Subcutaneous abdominal adipose tissue (tissue), 5 donors: ENCODE measurements at regions not wholly inside any gene's neighbourhood (a gene's known extent, or its start where the extent isn't known, plus 50 kb on each side); places are given as distances from the start of the nearest gene placed in this dataset.

Source experiments
- H3K27ac ChIP-seq: one replicate; pipeline ENCODE4 v1.7.0; 2013; ENCODE audit warnings: low read depth, mild to moderate bottlenecking, inconsistent platforms, low read length, moderate library complexity
- H3K27me3 ChIP-seq, 5 donors: one replicate each; pipeline ENCODE4 v1.7.0; 2013; ENCODE audit warnings: low read length in 5 of 5, inconsistent platforms in 1 of 5; ENCODE audit not compliant: control insufficient read depth in 5 of 5, insufficient read depth in 4 of 5
- H3K36me3 ChIP-seq, 5 donors: one replicate each; pipeline ENCODE4 v1.7.0; 2013; ENCODE audit warnings: low read length in 5 of 5; ENCODE audit not compliant: control insufficient read depth in 5 of 5, insufficient read depth in 5 of 5
- H3K4me1 ChIP-seq, 5 donors: one replicate each; pipeline ENCODE4 v1.7.0; 2013; ENCODE audit warnings: low read length in 5 of 5, mild to moderate bottlenecking in 3 of 5, moderate library complexity in 1 of 5; ENCODE audit not compliant: control insufficient read depth in 5 of 5, insufficient read depth in 5 of 5
- H3K4me3 ChIP-seq, 5 donors: one replicate each; pipeline ENCODE4 v1.7.0; 2013; ENCODE audit warnings: low read length in 5 of 5, low read depth in 1 of 5
- H3K9ac ChIP-seq, 5 donors: one replicate each; pipeline ENCODE4 v1.7.0; 2013; ENCODE audit warnings: low read length in 5 of 5, mild to moderate bottlenecking in 4 of 5, moderate library complexity in 3 of 5
- H3K9me3 ChIP-seq, 5 donors: one replicate each; pipeline ENCODE4 v1.7.0; 2013; ENCODE audit warnings: low read length in 5 of 5; ENCODE audit not compliant: control insufficient read depth in 5 of 5
- donor health status: healthy.
- donor health status: healthy.
- donor health status: healthy.
- donor health status: healthy.
- donor health status: healthy.

DNA sequence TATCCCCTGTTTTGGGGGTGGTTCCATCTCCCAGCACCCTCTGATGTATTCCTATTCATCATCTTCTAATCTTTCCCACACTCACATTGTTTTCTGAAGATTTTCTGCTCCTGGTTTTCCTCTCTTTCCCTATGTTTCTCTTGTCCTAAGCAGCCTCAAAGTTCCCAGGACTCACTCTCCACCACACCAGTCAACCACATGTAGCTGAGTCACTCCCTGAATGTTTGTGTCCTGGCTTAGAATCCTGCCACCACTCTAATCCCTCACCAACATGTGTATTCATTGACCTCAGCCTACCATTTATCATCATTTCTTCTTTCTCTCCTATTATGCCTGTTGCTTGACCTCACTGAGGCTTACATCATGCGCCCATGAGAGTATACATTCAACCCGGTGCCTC, 282.4 kb upstream of the ADAMTS16 start:
- Histone ChIP-seq H3K4me3 (no peak overlapping the region), H3K36me3 (no peaks in the 10 kb centered on the region), H3K9ac (no peak overlapping the region), H3K9me3 (no peaks in the 10 kb centered on the region), H3K27ac (no peak overlapping the region), H3K27me3 (peaks cover 0 to 3% (median 0%) of the 10 kb centered on the region in 5 donors), H3K4me1 (no peaks in the 10 kb centered on the region)

DNA sequence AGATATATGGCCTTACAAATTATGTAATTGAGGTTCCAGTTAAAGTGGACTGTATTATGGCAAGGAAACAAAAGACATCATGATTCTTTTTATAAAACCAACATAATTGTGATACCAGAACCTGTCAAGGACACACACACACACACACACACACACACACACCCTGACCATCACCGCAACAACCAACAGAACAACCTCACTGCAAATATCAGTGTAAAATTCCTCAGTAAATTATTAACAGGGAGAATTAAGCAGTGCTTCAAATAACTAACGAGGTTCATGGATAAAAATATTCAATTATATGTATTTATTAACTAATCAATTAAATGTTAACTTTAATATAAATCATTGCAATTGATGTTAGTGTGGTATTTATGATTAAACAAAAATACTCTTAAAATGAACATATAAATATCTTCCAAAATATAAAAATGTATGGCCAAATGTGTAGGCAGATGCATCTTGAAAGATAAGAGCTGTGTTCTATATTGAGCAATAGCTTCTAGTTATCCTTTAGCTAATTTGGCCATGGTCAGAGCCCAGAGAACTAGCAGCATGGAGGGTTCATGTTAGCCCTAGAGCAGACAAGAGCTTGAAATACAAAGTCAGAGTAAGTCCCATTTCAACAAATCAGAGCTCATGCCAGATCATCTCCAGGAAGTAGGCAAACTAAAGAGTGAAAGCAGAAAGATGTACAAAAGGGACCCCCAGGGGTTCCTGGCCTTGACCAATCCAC, 280.5 kb upstream of the ADAMTS16 start:
- H3K4me1 ChIP-seq: no peaks in the 10 kb centered on the region
- H3K27ac ChIP-seq: no peak overlapping the region
- H3K9me3 ChIP-seq: no peaks in the 10 kb centered on the region
- H3K4me3 ChIP-seq: no peak overlapping the region
- H3K27me3 ChIP-seq: peaks cover 0 to 3% (median 0%) of the 10 kb centered on the region in 5 donors
- no peaks in the 10 kb centered on the region for H3K36me3 ChIP-seq
- no peak overlapping the region for H3K9ac ChIP-seq

DNA sequence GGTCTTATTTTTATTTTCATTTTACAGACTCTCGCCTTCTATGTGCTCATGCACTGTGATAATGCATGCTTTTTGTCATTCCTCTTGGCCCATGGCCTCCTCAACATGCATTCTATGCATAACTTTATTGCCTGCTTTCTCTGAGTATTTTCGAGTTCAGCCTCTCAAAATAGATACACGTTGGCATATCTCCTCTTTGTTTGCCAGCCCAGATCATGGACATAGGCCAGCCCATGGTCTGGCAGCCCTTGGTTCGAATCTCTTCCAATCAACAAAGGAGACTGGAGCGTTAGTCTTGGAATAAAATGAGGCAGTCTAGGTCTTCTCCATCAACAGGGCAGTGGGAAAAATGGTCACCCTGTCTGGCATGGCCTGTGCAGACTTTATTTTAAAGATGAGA, 279.5 kb upstream of the ADAMTS16 start:
- Histone ChIP-seq H3K9me3 (no peaks in the 10 kb centered on the region), H3K4me3 (no peak overlapping the region), H3K27me3 (peaks cover 0 to 3% (median 0%) of the 10 kb centered on the region in 5 donors), H3K27ac (no peak overlapping the region), H3K9ac (no peak overlapping the region), H3K4me1 (no peaks in the 10 kb centered on the region), H3K36me3 (no peaks in the 10 kb centered on the region)

DNA sequence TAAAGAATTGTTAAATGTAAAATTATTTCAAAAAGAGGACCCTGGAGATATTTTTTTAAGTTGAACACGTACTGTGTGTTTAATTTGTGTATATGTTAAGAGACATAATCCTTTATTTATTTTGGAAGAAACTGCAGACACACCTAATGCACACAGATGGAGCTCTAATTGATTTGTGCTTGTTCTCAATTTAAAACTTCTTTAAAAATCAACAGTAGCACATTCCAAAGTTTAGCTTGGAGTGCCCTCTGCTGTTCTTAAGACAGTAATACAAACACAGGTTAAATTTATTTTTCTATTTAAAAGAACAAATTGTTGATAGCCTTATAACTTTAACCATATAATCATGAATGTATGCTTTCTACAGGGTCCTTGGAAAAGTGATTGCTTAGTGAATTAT, 277.6 kb upstream of the ADAMTS16 start:
- Histone ChIP-seq H3K4me3 (no peak overlapping the region), H3K4me1 (no peaks in the 10 kb centered on the region), H3K27ac (no peak overlapping the region), H3K27me3 (no peaks in the 10 kb centered on the region), H3K9ac (no peak overlapping the region), H3K36me3 (no peaks in the 10 kb centered on the region), H3K9me3 (peaks cover 0 to 4% (median 0%) of the 10 kb centered on the region in 5 donors)

DNA sequence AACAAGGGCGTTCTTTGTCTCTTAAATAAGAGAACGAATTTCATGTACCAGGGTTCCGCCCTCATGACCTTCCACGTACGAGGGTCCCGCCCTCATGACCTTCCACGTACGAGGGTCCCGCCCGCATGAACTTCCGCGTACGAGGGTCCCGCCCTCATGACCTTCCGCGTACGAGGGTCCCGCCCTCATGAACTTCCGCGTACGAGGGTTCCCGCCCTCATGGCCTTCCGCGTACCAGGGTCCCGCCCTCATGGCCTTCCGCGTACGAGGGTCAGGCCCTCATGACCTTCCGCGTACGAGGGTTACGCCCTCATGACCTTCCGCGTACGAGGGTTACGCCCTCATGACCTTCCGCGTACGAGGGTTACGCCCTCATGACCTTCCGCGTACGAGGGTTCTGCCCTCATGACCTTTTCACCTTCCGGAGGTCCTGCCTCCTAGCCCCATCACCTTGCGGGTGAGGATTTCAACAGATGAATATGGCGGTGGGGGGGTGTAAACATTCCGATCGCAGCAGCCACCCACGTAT, 273.9 kb upstream of the ADAMTS16 start:
- Histone ChIP-seq H3K9ac (no peak overlapping the region), H3K27me3 (no peaks in the 10 kb centered on the region), H3K9me3 (peaks cover 0 to 4% (median 0%) of the 10 kb centered on the region in 5 donors), H3K4me3 (no peak overlapping the region), H3K36me3 (no peaks in the 10 kb centered on the region), H3K27ac (no peak overlapping the region), H3K4me1 (no peaks in the 10 kb centered on the region)

DNA sequence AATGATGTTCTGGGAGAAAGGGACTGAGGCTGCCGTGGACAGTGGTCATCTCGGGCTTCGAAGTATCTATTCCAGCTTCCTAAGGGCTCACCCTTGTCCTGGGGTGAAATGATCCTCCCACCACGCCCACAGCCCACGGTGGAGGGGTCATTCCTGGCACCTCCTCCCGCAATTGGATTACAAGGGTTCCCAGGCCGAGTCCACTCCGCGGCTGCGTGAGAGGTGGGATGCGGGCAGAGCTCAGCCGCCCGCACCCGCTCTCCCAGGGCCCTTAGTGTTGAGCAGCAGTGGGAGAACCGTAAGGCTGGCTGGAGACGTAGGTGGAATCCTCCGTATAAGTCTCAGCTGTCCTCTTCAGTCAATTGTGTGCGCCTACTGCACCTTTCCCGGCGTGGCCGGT, 273.3 kb upstream of the ADAMTS16 start:
- Histone ChIP-seq H3K27me3 (no peaks in the 10 kb centered on the region), H3K4me1 (no peaks in the 10 kb centered on the region), H3K27ac (no peak overlapping the region), H3K9me3 (peaks cover 0 to 4% (median 0%) of the 10 kb centered on the region in 5 donors), H3K9ac (no peak overlapping the region), H3K36me3 (no peaks in the 10 kb centered on the region), H3K4me3 (no peak overlapping the region)

DNA sequence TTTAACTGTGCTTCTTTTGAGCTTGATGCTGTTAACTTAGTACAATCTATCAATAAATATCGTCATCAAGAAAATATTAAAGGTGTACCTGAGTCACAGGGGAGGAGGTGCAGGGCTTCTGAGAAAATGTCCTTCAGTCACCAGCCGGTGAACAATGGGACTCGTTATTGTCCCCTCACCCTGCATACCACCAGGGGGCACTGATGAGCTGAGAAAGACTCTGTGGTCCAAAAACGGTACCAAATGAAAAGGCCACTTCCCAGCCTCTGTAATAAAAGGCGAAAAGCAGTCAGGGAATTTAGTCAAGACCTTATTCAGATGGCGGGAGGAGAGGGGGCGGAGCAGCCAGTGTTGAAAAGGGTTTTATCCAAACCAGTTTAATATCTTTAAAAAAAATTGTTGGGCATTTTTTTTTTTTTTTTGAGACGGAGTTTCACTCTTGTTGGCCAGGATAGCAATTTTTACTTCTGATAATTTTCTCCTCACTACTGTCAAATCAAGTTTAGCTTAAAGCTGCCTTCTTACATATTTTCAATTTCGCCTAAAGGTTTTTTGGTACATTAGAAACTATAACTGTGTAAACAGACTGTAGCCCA, 271.9 kb upstream of the ADAMTS16 start:
- Histone ChIP-seq H3K27ac (no peak overlapping the region), H3K27me3 (no peaks in the 10 kb centered on the region), H3K9ac (no peak overlapping the region), H3K36me3 (no peaks in the 10 kb centered on the region), H3K9me3 (peaks cover 0 to 4% (median 0%) of the 10 kb centered on the region in 5 donors), H3K4me3 (no peak overlapping the region), H3K4me1 (no peaks in the 10 kb centered on the region)

DNA sequence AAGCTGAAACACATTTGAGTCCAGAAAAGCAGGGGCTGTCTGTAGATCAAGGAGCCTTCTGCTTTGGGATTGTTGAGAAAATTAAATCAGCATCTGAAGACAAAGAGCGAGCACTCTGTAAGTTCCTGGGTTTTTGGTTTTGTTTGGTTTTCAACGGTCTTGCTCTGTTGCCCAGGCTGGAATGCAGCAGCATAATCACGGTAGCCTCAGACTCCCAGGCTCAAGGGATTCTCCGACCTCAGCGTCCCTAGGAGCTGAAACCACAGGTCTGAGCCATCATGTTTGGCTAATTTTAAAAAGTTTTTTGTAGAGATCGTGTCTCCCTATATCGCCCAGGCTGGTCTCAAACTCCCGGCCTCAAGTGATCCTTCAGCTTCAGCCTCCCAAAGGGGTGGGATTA, 266.5 kb upstream of the ADAMTS16 start:
- H3K4me3 ChIP-seq: no peak overlapping the region
- no peaks in the 10 kb centered on the region for H3K27me3 ChIP-seq
- no peaks in the 10 kb centered on the region for H3K4me1 ChIP-seq
- no peaks in the 10 kb centered on the region for H3K9me3 ChIP-seq
- H3K27ac ChIP-seq: no peak overlapping the region
- H3K36me3 ChIP-seq: no peaks in the 10 kb centered on the region
- H3K9ac ChIP-seq: no peak overlapping the region

DNA sequence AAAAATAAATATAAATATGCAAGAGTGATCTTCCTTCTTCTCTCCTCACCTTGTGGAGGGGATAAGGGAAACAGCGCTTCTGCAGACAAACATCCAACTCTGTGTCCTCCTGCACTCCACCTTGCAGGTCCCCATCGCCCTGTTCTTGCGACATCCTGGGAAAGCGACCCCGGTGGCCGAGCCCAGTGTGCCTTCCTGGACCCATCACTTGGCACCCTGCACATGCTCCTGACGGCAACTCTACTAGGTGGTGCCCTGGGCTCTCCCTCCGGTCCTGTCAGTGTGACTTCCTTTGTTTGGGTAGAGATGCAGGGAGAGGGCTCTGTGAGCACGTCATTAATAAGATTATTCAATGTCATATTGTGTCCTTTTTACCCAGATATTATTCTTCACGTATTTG, 266.0 kb upstream of the ADAMTS16 start:
- no peaks in the 10 kb centered on the region for H3K36me3 ChIP-seq
- H3K27me3 ChIP-seq: no peaks in the 10 kb centered on the region
- no peaks in the 10 kb centered on the region for H3K9me3 ChIP-seq
- H3K27ac ChIP-seq: no peak overlapping the region
- no peak overlapping the region for H3K9ac ChIP-seq
- H3K4me3 ChIP-seq: no peak overlapping the region
- no peaks in the 10 kb centered on the region for H3K4me1 ChIP-seq

DNA sequence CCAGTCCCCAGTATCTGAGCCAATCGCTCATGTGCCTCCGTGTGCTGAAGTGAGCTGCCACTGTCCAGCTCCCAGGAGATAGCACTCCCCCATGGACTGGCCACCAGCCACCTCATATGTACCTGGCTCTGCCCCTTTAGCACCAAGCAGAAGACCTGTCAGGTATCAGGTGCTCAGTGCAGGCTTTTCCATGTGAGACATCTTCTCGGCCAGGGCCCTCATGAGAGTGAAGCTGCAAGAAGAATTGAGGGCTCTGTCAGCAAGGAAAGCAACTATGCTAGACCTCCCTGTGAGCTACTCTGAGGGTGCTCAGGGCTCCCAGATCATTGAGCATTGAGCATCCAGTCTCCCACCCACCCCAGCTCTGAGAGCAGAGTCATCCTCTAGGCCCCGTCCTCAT, 264.2 kb upstream of the ADAMTS16 start:
- no peak overlapping the region for H3K9ac ChIP-seq
- no peaks in the 10 kb centered on the region for H3K36me3 ChIP-seq
- no peak overlapping the region for H3K4me3 ChIP-seq
- no peaks in the 10 kb centered on the region for H3K27me3 ChIP-seq
- no peak overlapping the region for H3K27ac ChIP-seq
- H3K4me1 ChIP-seq: peaks cover 0 to 6% (median 1%) of the 10 kb centered on the region in 5 donors
- H3K9me3 ChIP-seq: no peaks in the 10 kb centered on the region
